IPS-NIHi11 (cell line): ENCODE measurements at regions not wholly inside any gene's neighbourhood (a gene's known extent, or its start where the extent isn't known, plus 50 kb on each side); places are given as distances from the start of the nearest gene placed in this dataset.
"Not testable (repeated sequence)": the region's sequence is repeated elsewhere in the genome, so short reads cannot be mapped to it uniquely, and the experiment has no call there.

Experiments used
- DNase-seq: peaks from one replicate; pipeline ENCODE4 v3.0.0; 2012; ENCODE audit warnings: mixed read lengths, low spot score

DNA sequence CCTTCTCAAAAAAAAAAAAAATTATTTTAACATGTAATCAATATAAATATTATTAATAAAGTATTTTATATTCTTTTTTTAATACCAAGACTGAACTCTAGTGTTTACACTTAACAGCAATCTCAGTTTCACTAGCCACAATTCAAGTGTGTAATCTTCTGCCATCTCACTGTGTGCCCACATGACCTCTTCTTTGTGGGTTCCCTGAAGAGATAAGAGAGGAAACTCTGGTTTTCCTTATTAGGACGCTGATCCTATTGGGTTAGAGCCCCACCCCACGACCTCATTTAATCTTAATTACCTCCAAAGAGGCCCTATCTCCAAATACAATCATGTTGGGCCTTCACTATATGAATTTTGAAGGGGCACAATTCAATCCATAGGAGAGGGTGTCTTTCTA lies 177.6 kb downstream of the STK31 start:
- no peak for DNase-seq

DNA sequence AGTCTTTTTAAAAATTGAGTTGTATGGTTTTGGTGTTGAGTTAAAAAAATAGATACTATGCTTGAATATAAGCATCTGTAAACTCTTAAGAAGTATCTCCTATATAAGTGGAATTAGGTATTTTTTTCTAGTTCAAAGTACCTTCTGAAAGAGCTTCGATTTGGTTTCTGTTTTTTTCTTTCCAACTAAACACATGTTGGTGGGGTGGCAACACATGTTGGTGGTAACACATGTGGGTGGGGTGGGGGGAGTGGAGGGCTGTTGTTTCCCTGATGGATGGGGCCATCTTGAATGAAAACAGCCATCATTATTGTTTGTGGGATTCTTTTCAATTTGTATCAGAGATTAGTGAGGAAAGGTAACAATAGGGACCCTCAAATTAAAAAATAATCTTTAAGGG lies 178.9 kb downstream of the STK31 start:
- no peak for DNase-seq

DNA sequence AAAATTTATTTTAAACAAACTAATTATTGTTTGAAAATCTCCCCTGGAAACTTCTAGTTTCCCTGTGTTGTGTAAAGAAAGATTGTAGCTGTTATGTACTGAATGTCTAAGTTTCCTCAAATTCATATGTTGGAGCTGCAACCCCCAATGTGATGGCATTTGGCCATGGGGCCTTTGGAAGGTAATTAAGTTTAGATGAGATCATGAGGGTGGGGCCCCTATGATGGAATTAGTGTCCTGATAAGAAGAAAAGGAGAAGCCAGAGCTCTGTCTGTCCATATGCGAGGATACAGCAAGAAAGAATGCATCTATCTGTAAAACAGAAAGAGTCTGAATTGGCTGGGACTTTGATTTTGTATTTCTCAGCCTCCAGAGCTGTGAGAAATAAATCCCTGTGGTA lies 179.5 kb downstream of the STK31 start:
- DNase-seq: no peak

DNA sequence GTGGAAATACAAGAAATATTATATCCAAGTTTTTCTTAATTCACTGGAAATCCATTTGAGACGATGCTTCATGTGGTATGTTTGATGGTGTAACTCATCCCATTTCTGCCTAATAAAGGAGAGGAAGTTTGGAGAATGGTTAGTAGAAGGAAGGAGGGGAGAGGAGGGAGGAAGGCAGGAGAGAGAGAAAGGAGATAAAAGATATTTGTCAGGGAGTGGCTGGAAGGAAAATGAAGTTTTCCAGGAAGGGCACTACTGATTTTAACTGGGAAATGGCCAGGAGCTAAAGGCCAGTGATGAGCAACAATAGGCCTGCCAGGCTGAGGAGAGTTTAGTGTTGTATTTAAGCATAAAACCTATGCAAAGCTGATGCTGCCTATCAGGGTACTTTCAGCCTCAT lies 182.0 kb downstream of the STK31 start:
- no peak for DNase-seq

DNA sequence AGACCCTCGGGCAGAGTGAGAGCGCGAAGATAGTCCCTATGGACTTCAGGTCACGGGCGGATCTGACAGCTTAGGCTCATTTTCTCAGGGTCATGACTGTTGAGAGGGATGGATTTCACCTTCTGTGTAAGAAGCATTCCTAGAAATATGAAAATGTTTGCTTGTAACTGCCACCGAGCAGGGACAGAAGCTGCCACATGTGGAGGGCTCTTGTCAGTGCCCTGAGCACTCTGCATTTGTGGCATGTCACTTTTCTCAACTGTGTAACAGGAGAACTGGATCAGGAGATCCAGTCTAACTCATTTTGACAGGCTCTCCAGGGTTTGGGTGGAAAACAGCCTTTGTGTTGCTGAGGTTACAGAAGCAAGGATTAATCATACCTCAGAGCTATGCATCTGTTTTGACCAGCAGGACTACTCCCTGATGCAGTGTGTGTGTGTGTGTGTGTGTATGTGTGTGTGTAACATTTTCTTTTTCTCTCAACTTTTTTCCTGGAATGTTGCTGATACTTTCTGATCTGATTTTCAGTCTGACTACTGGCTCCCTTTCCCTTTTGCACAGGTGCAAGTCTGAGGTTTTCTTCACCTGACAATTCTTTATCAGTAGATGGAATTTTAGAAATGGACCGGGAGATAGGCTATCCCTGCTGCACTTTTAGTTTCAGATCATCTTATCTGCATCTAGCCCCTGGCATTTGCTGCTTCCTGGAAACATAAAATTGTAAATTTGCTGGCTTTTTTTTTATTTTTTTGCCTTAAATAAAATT lies 183.3 kb downstream of the STK31 start:
- DNase-seq: no peak

DNA sequence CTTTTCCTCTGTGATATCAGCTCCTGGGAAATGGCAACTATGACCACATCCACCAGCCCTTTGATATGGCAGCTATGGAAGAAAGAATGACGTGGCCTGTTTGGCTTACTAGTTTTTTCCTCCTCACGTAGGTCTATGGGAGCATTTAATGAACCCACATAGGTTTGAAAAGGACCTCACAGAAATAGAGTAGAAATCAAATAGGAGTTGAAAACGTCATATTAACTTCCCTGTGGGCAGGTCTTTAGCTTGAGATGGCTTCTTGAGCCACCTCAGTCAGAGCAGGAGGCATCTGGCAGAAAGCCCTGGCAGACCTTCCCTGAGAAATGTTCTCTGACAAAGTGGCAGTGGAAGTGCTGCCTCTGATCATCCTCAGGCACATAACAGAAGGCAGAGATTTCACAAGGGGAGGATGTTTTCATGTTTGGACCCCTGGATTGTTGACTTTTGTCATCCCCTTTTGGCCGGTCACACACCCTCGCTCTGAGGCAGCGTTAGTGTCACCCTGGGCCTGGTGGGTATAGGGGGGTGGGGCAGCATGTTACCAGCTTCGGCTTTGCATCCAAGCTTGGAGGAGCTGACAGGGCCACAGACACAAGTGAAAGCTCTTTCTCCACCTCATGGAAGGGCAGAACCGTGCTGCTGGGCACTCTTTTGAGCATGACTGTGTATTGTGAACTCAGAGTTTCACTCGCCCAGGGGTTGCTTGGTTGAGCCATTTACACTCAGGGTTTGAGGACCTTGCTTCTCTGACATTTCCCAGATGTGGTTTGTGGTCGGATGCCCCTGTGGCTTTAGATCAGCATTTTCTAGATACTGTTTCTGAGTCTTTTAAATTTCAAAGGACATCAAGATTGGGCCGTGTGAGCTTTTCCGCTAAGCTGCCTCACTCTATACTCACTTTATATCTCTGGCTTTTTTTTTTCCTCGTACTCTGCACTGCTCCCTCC lies 184.2 kb downstream of the STK31 start:
- no peak for DNase-seq

DNA sequence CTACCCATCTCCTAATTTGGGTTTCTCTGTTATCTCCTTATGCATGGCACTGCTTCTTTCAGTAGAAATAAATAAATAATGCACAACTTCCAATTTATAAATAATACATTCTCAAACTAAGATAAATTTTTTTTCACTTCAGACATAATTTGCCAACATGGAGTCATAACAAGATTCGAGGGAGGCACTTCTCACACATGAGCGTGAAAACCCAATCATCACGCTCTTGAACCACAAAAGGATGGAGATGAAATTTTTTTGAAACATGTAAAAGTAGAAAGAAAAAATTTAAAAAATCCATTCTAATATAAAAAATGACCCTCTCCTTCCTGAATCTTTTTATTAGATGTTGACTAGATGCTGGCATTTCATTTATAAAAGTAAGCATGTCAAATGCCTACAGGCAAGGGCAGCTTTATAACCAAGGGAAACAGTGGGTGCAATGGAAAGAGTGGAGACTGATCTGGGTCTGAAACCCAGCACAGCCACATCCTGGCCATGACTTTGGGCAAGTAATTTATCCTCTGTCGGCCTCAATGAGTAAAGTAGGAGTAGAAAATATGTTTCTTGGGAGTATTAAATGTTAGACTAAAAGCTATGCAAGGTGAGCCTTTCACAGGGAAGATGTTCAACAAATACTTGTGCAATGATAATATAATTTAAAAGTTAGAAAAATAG lies 185.0 kb downstream of the STK31 start:
- no peak for DNase-seq

DNA sequence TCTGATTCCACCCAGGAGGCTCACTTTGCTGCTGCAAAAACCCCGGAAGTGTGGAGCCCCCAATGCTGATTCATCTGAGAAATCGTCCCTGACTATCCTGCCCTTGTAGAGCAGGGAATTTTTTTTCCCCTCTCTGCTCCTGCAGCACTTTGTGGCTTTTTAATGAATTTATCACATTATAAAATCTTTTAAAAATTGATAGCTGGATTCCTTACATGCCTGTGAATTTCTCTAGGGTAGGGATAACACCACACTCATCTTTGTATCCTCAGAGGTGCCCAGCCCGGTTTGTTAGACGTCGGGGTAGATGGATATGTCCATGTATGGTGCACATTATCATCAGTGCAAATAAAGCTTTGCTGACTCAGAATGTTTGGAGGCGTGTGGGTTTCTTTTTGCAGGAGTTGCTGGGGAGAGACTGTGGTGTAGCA lies 185.7 kb downstream of the STK31 start:
- DNase-seq: no peak

DNA sequence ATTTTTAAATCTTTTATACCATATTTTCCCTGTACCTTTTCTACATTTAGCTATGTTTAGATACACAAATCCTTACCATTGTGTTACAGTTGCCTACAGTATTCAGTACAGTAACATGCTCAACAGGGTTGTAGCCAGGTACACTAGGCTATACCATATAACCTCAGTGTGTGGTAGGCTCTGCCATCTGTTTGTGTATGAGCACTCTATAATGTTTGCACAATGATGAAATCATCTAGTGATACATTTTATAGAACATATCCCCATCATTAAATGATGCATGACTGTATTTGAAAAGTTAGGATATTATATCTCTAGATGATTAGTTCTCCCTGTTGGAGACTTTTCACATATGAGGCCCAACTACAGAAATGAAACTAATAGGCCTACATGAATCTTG lies 188.6 kb downstream of the STK31 start:
- no peak for DNase-seq

DNA sequence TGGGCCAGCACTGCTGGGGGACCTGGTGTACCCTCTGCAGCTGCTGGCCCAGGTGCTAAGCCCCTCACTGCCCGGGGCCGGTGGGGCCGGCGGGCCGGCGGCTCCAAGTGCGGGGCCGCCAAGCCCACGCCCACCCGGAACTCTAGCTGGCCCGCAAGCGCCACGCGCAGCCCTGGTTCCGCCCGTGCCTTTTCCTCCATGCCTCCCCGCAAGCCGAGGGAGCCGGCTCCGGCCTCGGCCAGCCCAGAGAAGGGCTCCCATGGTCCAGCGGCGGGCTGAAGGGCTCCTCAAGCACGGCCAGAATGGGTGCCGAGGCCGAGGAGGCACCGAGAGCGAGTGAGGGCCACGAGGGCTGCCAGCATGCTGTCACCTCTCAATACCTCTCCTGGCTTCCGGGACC lies 194.9 kb downstream of the STK31 start:
- DNase-seq: not testable (repeated sequence)

DNA sequence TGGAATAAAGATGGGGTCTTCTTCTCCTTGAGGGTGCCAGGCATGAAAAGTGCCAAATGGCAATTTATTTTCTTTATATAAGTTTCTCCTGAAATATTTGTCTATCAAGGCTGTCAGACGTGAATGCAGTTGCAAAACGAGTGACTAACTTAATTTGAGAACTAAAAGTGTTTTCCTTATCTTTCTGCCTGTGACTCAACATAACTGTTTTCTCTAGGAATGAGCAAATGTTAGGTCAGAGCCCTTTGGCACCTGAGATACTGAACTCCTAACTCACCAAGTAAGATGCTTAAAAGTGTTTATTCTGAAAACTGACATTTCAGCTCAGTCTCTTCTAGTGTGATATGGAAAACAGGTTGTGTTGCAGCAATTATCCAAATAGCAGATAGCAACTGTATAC lies 197.0 kb downstream of the STK31 start:
- DNase-seq: no peak

DNA sequence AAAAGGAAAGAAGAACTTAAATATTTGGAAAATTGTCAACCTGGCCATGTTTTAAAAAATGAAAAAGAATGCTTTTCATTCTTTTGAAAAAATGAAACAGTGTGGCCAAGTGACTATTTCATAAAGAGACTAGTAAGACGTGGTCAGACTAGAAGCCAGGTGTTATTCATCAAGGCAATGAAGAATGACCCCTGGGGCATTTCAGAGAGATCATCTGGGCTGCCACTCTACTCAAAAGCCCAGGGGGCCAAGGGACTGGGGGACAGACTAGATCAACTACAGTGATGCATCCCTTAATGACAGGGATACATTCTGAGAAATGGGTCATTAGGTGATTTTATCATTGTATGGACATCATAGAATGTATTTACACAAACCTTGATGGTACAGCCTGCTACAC lies 199.4 kb downstream of the STK31 start:
- DNase-seq: no peak

DNA sequence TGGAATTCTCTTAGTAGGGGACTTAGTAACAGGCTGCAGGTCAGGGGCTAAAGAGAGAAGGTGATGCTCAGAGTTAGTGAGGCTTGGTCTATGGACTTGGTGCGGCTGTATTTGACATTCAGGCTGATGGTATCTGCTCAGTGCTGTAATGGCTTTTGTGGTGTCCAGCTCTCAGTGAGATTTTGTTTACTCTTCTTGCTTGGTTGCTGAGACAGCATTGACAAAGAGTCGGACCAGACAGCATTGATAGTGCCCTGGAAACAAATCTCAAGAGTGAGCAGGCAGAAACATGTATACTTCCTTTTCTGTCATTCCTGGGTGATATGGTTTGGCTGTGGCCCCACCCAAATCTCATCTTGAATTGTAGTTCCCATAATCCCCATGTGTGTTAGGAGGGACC lies 202.0 kb downstream of the STK31 start:
- DNase-seq: no peak

DNA sequence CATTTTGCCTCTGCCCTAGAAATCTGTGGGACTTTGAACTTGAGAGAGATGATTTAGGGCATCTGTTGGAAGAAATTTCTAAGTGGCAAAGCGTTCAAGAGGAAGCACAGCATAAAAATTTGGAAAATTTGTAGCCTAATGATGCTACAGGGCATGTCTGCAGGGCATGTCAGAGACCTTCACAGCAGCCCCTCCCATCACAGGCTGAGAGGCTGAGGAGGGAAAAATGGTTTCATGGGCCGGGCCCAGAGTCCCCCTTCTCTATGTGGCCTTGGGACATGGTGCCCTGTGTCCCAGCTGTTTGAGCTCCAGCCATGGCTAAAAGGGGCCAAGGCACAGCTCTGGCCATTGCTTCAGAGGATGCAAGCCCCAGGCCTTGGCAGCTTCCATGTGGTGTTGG lies 203.0 kb downstream of the STK31 start:
- DNase-seq: no peak

DNA sequence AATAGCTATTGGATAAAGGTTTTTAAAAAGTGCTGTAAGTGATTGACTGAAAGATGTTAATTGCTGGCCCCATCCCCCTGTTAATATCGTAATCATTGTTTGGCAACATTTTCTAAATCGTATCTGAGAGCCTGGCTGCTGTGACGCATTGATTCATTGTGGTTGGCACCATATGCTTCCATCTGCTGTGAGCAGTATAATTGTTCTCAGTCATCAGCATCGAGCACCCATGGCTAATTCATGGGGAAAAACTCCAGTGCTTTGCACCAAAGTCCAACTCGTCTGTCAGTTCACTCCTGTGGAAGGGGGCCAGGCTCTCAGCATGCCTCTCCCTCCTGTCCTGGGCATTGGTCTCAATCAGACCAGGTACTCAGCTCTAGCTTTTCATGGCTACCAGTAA lies 205.2 kb downstream of the STK31 start:
- no peak for DNase-seq

DNA sequence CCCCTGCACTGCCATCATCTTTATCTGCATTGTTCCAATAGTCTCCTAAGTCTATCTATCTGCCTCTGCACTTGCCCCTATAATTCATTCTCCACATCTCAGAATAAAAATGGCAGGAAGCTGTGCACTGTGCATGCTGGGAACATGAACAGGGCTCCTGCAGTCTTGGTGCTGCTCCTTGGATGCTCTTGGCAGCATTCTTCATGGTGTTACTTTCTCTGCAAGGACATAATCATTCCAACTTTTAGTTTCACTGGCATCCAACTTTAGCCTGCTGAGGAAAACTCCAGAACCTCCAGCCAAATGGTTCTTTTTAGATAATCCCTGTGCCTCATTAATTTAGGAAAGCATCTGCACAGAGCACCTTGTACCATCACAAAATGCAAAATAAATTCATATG lies 208.3 kb downstream of the STK31 start:
- DNase-seq: no peak

DNA sequence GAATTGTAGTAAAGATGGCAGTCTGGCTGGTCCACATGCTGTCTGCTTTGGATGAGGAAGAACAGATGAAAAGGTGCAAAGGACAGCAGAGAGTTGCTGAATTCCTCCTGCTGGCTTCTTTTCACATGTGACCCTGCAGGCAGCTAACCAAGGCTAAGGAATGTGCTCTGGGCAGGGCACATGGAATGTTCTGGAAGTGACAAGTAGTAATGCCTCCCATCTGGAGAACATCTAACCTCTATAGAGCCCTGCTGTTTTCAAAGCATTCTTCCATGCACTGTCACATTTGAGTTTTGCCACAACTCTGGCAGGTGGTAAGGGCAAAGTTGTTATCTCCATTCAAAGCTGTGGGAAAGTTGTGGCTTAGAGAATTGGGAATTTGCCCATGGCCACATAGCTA lies 208.8 kb downstream of the STK31 start:
- peak; percentile 60 for DNase-seq

DNA sequence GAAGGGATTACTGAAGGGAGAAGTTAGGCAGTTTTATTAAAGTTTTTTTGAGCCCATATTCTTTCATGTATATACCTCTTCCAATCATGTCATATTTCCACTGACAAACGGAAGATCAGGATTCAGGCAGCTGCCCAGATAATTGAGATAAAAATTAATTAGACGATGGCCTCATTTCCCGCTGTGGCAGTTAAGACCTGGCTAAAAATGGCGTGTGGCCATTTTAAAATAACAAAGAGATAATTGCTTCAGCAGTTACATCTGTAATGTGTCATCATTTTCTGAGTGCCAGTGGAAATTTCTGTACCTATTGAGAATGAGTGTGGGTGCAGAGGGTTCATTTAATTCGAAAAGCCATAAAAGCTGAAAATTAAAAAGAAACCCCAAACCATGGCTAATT lies 215.1 kb downstream of the STK31 start:
- no peak for DNase-seq

DNA sequence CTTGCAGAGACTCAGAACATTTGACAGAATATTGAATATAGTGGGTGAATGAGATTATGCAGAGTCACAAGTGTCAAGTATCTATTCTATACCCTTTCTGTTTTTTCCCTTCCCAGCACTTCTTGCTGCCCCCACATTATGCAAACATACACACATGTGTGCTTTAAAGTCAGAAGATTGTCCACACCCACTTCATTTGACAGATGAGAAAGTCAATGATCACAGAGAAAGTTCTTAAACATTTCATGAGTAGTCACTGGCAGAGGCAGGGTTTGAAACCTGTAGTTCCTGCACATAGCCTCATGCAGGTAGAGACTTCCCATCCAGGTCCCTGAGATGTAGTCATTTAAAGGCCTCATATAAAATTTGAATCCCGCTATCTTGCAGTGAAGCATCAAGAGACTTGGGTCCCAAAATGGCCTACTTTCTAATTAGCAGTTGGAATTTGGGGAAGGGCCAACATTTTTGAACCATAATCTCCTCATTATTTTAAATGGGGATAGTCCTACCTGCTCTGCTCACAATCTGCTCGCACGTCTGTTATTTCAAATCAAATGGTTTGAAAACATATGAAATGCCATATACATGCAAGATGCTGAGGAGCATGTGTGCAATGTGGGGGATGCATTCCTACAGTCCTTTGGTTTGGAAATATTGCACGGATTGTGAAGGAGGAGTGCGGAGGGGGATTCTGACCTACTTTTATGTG lies 217.8 kb downstream of the STK31 start:
- no peak for DNase-seq

DNA sequence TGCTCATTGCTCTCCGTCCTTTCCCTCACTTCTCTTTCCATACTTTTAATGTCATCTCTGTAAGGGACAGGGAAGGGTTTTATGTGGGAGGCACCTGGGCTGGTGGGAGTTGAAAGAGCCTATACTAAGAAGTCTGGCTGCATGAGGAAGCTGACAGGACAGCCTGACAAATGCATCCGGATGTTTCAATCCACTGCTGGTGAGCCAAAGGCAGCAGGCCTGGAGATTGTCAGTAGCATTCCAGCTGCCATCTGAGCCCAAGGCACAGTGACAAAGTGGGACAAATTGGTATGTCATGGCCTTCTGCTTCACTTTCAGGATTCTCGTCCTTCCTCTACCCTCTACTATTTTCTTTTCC lies 218.4 kb downstream of the STK31 start:
- no peak for DNase-seq

DNA sequence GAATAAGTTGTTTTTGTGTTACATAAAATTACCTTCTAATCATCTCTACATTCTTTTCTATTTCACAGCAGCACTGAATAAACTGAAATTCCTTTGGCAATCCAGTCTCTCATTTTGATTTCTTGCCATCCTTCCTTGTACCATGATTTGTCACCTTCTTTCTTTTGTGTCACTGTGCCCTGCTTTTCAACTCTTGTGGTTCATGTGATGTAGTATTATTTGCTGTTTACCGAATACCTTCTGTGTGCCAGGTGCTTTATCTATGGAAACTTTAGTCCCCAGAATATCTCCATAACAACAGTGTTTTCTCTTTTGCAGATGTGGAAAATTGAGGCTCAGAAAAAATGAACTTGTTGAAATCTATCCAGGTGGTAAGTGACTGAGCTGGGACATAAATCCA lies 220.3 kb downstream of the STK31 start:
- no peak for DNase-seq

DNA sequence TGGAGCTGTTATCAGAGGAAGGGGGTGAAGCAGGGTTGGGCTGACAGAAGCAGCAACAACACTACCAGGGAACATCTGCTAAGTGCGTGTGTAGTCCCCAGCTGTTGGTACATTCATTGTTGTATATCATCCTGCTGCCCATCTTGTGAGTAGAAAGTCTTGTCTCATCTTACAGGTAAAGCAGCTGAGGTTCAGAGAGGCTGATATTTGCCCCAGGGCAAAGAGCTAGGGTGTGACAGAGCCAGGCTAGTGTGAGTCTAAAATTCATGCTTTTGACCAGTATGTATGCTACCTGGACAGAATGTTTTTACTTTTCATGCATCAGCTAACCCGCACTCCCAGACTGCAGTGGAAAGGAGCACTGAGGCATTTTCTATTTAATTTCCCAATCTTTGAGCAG lies 221.6 kb downstream of the STK31 start:
- no peak for DNase-seq
